ENCODE measurements at regions not wholly inside any gene's neighbourhood (a gene's known extent, or its start where the extent isn't known, plus 50 kb on each side); places are given as distances from the start of the nearest gene placed in this dataset.

DNA sequence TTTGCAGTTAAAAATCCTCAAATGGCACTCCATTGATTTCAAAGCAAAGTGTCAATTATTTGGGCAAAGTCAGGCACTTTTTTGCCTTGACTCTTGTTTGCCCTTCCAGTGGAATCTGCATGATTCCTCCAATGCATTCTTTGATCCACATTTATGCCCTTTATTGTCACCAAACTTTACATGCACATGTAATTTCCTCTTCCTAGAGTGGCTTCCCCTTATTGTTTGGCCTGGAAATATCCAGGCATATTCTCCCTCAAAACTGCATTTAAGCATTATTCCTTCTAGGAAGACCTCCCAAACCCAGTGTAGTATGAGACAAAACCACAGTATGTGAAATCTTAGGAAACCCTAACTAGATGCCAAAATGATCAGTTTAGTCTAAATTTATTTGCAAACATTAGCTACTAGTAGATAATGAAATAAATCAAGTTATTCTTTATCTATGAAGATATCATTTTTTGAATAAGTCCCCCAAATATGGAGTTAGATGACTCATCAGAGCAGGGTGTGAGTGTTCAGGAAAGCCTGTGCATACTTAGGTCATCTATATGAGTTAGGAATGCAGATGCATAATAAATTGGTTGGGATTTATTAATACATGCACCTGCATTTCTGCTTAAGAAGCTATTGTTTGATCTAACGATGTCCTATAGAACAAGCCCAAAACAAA is 433.3 kb upstream of the TCF4 start:
- TF ChIP-seq EZH2 (IDR thresholded peaks at IDR 0.05) (no peak), POLR2AphosphoS5 (IDR thresholded peaks at IDR 0.05; ENCODE audit: borderline replicate concordance, low read depth, low read length) (no peak)

Data from SK-N-MC (cell line).